RWPE1 (cell line): ENCODE measurements at regions not wholly inside any gene's neighbourhood (a gene's known extent, or its start where the extent isn't known, plus 50 kb on each side); places are given as distances from the start of the nearest gene placed in this dataset.

ENCODE experiments used
- CTCF ChIA-PET: fragments of 350-600 bp; sonication (Branson Sonifier 250); formaldehyde crosslinking; extraction: SDS; loops from one replicate; lab custom pipeline; 2021; lab: Yijun Ruan, JAX
- POLR2A ChIA-PET: fragments of 400-600 bp; formaldehyde crosslinking; extraction: SDS; loops from one replicate; lab custom pipeline; 2020; ENCODE audit warnings: antibody characterized with exemption; ENCODE audit not compliant: low non-redundant PET; lab: Yijun Ruan, JAX
- DNase-seq: peaks from one replicate; pipeline ENCODE4 v3.0.0; 2012; ENCODE audit warnings: low spot score
- H3K27ac ChIP-seq: fragments of 450-650 bp; 2 replicates; pipeline ENCODE4 v1.5.1; 2017
- CTCF ChIP-seq: fragments of 450-650 bp; conservative IDR thresholded peaks from 2 replicates; pipeline ENCODE4 v1.5.1; 2017; ENCODE audit warnings: low read depth, mild to moderate bottlenecking

- H3K27ac ChIP-seq: no peak overlapping the region
- ChIA-PET CTCF (no interaction called here), POLR2A (no interaction called here)
- DNase-seq: no peak
- TF ChIP-seq CTCF: no peak
Measured at GRCh38 chr2:56539618-56540017, 355.8 kb downstream of the CCDC85A start.

- no peak for DNase-seq
- no peak overlapping the region for H3K27ac ChIP-seq
- no peak for TF ChIP-seq CTCF
- CTCF ChIA-PET: no interaction called here
- POLR2A ChIA-PET: no interaction called here
Measured at GRCh38 chr2:56540467-56540866, 356.7 kb downstream of the CCDC85A start.

- TF ChIP-seq CTCF: no peak
- ChIA-PET CTCF (no interaction called here), POLR2A (no interaction called here)
- H3K27ac ChIP-seq: no peak overlapping the region
- no peak for DNase-seq
Measured at GRCh38 chr2:56540916-56541315, 357.1 kb downstream of the CCDC85A start.

GRCh38 chr2:56542213-56542612, 358.4 kb downstream of the CCDC85A start:
- POLR2A ChIA-PET: no interaction called here
- no peak overlapping the region for H3K27ac ChIP-seq
- CTCF ChIA-PET: interaction anchor here (0.5 to 0.7 kb wide), 2 partner anchors 270 to 1360 kb away, joined by 3 to 6 read pairs; no protein-coding TSS in a partner anchor
- no peak for DNase-seq
- no peak for TF ChIP-seq CTCF

- no peak for DNase-seq
- ChIA-PET POLR2A (no interaction called here), CTCF (no interaction called here)
- H3K27ac ChIP-seq: no peak overlapping the region
- TF ChIP-seq CTCF: no peak
Measured at GRCh38 chr2:56565143-56565542, 381.4 kb downstream of the CCDC85A start.

GRCh38 chr2:56571074-56571473, 387.3 kb downstream of the CCDC85A start:
- DNase-seq: no peak
- ChIA-PET CTCF (no interaction called here), POLR2A (no interaction called here)
- TF ChIP-seq CTCF: no peak
- no peak overlapping the region for H3K27ac ChIP-seq

GRCh38 chr2:56576001-56576400, 392.2 kb downstream of the CCDC85A start:
- TF ChIP-seq CTCF: no peak
- ChIA-PET CTCF (no interaction called here), POLR2A (no interaction called here)
- no peak overlapping the region for H3K27ac ChIP-seq
- DNase-seq: no peak
